ENCODE measurements at regions not wholly inside any gene's neighbourhood (a gene's known extent, or its start where the extent isn't known, plus 50 kb on each side); places are given as distances from the start of the nearest gene placed in this dataset.

DNA sequence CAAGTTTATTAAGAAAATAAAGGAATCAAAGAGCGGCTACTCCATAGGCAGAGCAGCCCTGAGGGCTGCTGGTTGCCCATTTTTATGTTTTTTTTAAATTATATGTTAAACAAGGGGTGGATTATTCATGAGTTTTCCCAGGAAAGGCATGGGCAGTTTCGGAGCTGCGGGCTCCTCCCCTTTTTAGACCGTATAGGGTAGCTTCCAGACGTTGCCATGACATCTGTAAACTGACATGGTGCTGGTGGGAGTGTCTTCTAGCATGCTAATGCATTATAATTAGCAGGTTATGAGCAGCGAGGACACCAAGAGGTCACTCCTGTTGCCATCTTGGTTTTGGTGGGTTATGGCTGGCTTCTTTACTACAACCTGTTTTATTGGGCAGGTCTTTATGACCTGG lies 301.8 kb downstream of the TFAP2C start:
- TF ChIP-seq, protein P1, sequence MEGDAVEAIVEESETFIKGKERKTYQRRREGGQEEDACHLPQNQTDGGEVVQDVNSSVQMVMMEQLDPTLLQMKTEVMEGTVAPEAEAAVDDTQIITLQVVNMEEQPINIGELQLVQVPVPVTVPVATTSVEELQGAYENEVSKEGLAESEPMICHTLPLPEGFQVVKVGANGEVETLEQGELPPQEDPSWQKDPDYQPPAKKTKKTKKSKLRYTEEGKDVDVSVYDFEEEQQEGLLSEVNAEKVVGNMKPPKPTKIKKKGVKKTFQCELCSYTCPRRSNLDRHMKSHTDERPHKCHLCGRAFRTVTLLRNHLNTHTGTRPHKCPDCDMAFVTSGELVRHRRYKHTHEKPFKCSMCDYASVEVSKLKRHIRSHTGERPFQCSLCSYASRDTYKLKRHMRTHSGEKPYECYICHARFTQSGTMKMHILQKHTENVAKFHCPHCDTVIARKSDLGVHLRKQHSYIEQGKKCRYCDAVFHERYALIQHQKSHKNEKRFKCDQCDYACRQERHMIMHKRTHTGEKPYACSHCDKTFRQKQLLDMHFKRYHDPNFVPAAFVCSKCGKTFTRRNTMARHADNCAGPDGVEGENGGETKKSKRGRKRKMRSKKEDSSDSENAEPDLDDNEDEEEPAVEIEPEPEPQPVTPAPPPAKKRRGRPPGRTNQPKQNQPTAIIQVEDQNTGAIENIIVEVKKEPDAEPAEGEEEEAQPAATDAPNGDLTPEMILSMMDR (conservative IDR thresholded peaks at IDR 0.05; ENCODE audit: low read depth, low read length), result no peak
- no peak for TF ChIP-seq EZH2 (IDR thresholded peaks at IDR 0.05; ENCODE audit: borderline replicate concordance, low read depth, low read length, poor library complexity, severe bottlenecking)
